ENCODE measurements at regions not wholly inside any gene's neighbourhood (a gene's known extent, or its start where the extent isn't known, plus 50 kb on each side); places are given as distances from the start of the nearest gene placed in this dataset.

DNA sequence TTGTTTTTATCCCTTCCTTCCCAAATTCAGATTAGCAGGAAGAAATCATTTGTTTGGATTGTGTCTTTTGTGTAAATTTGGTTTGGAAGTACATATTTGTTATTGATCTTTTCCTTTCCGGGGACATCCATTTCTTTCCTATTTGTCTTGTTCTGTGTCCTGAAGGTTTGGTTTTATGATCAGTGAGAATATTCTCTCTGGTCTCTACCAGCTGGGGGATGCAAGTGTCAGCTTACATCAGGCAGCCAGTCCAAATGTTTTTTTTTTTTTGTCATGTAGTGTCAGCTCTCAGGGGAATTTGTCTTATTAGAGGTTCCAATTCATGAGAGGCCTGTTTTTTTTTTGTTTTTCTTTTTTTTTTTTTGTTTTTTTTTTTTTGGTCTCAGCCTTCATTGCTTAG is 479.2 kb upstream of the LRRC7 start:
- TF ChIP-seq, protein P1, sequence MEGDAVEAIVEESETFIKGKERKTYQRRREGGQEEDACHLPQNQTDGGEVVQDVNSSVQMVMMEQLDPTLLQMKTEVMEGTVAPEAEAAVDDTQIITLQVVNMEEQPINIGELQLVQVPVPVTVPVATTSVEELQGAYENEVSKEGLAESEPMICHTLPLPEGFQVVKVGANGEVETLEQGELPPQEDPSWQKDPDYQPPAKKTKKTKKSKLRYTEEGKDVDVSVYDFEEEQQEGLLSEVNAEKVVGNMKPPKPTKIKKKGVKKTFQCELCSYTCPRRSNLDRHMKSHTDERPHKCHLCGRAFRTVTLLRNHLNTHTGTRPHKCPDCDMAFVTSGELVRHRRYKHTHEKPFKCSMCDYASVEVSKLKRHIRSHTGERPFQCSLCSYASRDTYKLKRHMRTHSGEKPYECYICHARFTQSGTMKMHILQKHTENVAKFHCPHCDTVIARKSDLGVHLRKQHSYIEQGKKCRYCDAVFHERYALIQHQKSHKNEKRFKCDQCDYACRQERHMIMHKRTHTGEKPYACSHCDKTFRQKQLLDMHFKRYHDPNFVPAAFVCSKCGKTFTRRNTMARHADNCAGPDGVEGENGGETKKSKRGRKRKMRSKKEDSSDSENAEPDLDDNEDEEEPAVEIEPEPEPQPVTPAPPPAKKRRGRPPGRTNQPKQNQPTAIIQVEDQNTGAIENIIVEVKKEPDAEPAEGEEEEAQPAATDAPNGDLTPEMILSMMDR (IDR thresholded peaks at IDR 0.05), result no peak
- no peak for TF ChIP-seq POLR2A (IDR thresholded peaks at IDR 0.05)
